Endothelial cell (in vitro differentiated cells): ENCODE measurements at regions not wholly inside any gene's neighbourhood (a gene's known extent, or its start where the extent isn't known, plus 50 kb on each side); places are given as distances from the start of the nearest gene placed in this dataset.
"Not testable (repeated sequence)": the region's sequence is repeated elsewhere in the genome, so short reads cannot be mapped to it uniquely, and the experiment has no call there.

ENCODE experiments used
- DNase-seq: peaks from one replicate; pipeline ENCODE4 v3.0.0; 2021; ENCODE audit warnings: low spot score
- H3K27ac Mint-ChIP-seq: one replicate; pipeline ENCODE4 v1.8.0; 2021; ENCODE audit warnings: mixed read lengths, inconsistent platforms; ENCODE audit not compliant: unreplicated experiment
- H3K27me3 Mint-ChIP-seq: one replicate; pipeline ENCODE4 v1.8.0; 2021; ENCODE audit warnings: mild to moderate bottlenecking, moderate library complexity, mixed read lengths, inconsistent platforms; ENCODE audit not compliant: unreplicated experiment
- H3K36me3 Mint-ChIP-seq: one replicate; pipeline ENCODE4 v1.8.0; 2021; ENCODE audit warnings: mild to moderate bottlenecking, low read depth, mixed read lengths, inconsistent platforms; ENCODE audit not compliant: unreplicated experiment
- H3K4me1 Mint-ChIP-seq: one replicate; pipeline ENCODE4 v1.8.0; 2021; ENCODE audit warnings: mild to moderate bottlenecking, mixed read lengths, inconsistent platforms; ENCODE audit not compliant: unreplicated experiment
- H3K4me3 Mint-ChIP-seq: one replicate; pipeline ENCODE4 v1.8.0; 2021; ENCODE audit warnings: mild to moderate bottlenecking, mixed read lengths, inconsistent platforms; ENCODE audit not compliant: unreplicated experiment
- H3K9me3 Mint-ChIP-seq: one replicate; pipeline ENCODE4 v1.8.0; 2021; ENCODE audit warnings: mixed read lengths, inconsistent platforms; ENCODE audit not compliant: unreplicated experiment
- TF ChIP-seq, protein P1 (sequence below): fragments of 200-600 bp; sonication (generic); IDR thresholded peaks from one replicate; pipeline ENCODE4 v1.5.0; 2021; ENCODE audit warnings: antibody characterized with exemption; ENCODE audit not compliant: unreplicated experiment

DNA sequence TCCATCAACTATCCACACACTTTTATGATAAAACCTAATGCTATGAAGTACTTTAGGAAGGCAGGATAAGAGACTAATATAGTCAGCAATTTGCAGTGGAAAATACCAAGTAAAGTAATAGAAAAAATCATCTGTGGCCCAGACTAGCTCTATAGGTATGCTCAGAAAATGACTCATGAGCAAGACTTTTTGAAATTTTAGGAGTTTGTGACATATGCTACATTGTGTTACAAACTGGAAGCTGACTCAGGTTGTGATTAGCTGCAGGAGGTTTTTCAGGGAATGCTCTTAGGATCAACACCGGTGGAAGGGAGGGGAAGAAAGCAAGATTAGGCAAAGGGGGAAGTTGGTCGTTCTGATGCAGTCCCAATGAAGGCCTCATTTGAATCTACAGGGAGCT, 56.1 kb downstream of the FEZF1 start:
- no peak overlapping the region for H3K27ac Mint-ChIP-seq
- TF ChIP-seq, protein P1, sequence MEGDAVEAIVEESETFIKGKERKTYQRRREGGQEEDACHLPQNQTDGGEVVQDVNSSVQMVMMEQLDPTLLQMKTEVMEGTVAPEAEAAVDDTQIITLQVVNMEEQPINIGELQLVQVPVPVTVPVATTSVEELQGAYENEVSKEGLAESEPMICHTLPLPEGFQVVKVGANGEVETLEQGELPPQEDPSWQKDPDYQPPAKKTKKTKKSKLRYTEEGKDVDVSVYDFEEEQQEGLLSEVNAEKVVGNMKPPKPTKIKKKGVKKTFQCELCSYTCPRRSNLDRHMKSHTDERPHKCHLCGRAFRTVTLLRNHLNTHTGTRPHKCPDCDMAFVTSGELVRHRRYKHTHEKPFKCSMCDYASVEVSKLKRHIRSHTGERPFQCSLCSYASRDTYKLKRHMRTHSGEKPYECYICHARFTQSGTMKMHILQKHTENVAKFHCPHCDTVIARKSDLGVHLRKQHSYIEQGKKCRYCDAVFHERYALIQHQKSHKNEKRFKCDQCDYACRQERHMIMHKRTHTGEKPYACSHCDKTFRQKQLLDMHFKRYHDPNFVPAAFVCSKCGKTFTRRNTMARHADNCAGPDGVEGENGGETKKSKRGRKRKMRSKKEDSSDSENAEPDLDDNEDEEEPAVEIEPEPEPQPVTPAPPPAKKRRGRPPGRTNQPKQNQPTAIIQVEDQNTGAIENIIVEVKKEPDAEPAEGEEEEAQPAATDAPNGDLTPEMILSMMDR: no peak
- no peak for DNase-seq

DNA sequence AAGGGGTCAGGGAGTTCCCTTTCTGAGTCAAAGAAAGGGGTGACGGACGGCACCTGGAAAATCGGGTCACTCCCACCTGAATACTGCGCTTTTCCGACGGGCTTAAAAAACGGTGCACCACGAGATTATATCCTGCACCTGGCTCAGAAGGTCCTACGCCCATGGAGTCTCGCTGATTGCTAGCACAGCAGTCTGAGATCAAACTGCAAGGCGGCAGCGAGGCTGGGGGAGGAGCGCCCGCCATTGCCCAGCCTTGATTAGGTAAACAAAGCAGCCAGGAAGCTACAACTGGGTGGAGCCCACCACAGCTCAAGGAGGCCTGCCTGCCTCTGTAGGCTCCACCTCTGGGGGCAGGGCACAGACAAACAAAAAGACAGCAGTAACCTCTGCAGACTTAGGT, 65.8 kb downstream of the FEZF1 start:
- not testable (repeated sequence) for H3K4me1 Mint-ChIP-seq, H3K4me3 Mint-ChIP-seq, H3K27me3 Mint-ChIP-seq

More for the DNA sequence above, 56.1 kb downstream of the FEZF1 start:
- H3K4me1 Mint-ChIP-seq: no peaks in the 10 kb centered on the region
- peaks cover 2% of the 10 kb centered on the region for H3K27me3 Mint-ChIP-seq
- H3K36me3 Mint-ChIP-seq: no peaks in the 10 kb centered on the region
- H3K9me3 Mint-ChIP-seq: peaks cover 4% of the 10 kb centered on the region
- no peak overlapping the region for H3K4me3 Mint-ChIP-seq

DNA sequence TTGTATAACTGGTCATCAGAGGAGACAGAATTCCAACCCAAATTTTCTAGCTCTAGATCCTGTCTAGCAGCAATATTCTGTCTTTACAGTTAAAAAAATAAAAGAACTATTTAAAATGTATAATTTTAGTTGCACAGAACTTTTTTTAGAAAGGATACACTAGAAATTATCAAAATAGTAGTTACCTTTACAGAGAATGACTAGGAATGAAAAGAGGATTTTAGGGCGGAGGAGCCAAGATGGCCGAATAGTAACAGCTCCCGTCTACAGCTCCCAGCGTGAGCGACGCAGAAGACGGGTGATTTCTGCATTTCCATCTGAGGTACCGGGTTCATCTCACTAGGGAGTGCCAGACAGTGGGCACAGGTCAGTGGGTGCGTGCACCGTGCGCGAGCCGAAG, 66.3 kb downstream of the FEZF1 start:
- H3K36me3 Mint-ChIP-seq, H3K27me3 Mint-ChIP-seq, H3K9me3 Mint-ChIP-seq, H3K4me1 Mint-ChIP-seq, H3K4me3 Mint-ChIP-seq, DNase-seq, H3K27ac Mint-ChIP-seq: not testable (repeated sequence)

More for the DNA sequence above, 65.8 kb downstream of the FEZF1 start:
- not testable (repeated sequence) for DNase-seq, H3K9me3 Mint-ChIP-seq, H3K27ac Mint-ChIP-seq, H3K36me3 Mint-ChIP-seq

DNA sequence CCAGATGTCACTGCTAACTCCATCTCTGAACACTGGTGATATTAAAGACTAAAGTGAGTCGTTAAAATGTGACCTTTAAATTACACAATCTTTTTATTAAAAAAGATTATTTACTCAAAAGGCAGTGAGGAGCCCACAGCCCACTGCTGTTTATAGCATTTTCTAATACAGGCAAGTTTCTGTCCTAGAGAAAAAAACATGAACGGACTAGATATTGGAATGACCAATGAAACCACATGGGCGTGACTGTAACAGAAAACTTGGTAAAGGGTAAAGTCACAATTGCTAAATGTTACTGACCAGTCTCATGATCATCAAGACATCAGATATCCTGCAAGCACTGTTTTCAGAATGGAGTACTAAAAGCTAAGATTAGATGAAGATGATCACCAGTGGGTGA, 78.7 kb downstream of the FEZF1 start:
- no peaks in the 10 kb centered on the region for H3K9me3 Mint-ChIP-seq
- H3K4me3 Mint-ChIP-seq: no peak overlapping the region
- H3K27ac Mint-ChIP-seq: no peak overlapping the region
- no peaks in the 10 kb centered on the region for H3K4me1 Mint-ChIP-seq
- TF ChIP-seq, protein P1: no peak
- H3K27me3 Mint-ChIP-seq: no peaks in the 10 kb centered on the region
- no peak for DNase-seq
- no peaks in the 10 kb centered on the region for H3K36me3 Mint-ChIP-seq

DNA sequence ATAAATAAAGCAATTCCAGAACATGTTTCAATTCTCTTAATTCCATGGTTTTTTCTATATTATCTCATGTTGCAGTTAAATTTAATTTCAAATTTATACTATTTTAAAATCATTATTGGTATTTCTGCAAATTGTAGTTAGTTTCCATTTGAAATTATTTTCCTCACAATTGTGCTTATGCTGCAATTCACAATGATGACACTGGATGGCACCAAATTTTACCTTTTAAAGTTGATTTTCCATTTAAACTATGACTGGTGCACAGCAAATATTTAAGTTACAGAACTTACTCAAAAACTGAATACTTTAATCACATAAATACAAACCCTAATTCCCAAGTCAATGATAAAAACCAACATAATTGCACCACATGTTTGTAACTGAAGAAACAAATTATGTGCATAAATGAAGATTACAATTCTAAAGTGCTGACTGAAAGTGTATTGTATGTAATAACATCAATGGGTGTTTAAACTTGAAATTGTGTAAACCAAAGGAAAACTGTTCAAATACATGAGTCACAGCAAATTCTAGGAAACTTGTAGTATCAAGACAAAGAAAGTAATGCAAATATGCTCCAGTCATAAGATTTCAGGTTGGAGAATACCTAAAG, 75.3 kb upstream of the AASS start:
- DNase-seq: no peak
- Mint-ChIP-seq H3K27me3 (no peaks in the 10 kb centered on the region), H3K4me3 (no peak overlapping the region), H3K36me3 (no peaks in the 10 kb centered on the region), H3K4me1 (no peaks in the 10 kb centered on the region), H3K9me3 (no peaks in the 10 kb centered on the region), H3K27ac (no peak overlapping the region)
- TF ChIP-seq, protein P1: peak; percentile 85

DNA sequence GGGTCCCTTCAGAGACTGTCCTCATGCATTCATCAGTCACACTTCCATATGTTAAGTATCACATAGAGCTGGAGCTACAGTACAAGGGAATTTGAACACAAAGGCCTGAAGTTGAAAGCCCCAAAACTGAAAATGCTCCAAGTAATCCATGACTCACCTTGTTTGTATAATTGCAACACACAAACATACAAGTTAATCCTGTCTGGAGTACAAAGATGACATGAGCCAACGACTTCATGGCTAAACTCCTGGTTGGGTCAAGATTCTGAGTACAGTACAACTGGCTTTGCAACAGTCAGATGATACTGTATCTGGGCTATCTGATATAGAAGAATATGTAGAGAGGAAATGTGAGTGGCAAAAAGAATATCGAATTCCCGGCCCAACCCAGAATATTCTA, 73.1 kb upstream of the AASS start:
- no peak overlapping the region for H3K4me3 Mint-ChIP-seq
- no peaks in the 10 kb centered on the region for H3K27me3 Mint-ChIP-seq
- DNase-seq: no peak
- TF ChIP-seq, protein P1: no peak
- H3K36me3 Mint-ChIP-seq: no peaks in the 10 kb centered on the region
- peaks cover 11% of the 10 kb centered on the region for H3K4me1 Mint-ChIP-seq
- no peaks in the 10 kb centered on the region for H3K9me3 Mint-ChIP-seq
- no peak overlapping the region for H3K27ac Mint-ChIP-seq
